ENCODE measurements at regions not wholly inside any gene's neighbourhood (a gene's known extent, or its start where the extent isn't known, plus 50 kb on each side); places are given as distances from the start of the nearest gene placed in this dataset.

DNA sequence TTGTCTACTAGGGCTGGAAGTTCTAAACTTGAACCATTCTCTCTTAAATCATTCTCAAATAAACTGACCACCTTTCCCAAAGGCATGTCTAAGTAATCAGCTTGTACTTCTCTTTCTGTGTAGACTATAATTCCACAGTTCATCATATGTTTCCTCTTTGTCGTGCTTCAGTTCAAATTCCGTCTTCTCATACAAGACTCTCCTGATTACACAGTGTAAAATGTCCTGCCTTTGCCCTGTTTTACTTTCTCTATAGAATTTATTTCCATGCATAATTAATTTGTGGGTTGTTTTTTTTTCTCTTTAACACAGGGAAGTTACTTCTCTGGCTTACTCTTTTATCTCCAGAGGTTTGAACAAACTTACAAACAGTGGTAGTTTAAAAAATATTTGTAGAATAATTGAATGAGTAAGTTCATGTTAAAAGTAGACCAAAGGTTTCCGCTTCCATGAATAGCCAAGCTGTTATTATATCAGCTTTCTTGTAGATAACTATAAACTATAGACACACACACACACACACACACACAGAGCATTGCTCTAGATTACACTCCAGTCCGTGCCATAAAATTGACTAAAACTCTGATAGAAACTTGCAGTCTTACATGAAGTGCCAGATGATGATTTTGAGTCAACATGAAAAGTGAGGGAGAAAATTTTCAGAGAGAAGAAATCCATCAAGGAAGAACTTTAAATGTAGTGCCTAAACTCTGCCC, 119.0 kb downstream of the SUCNR1 start:
- DNase-seq (ENCODE audit: low read depth in 2 of 2), result no peak

DNA sequence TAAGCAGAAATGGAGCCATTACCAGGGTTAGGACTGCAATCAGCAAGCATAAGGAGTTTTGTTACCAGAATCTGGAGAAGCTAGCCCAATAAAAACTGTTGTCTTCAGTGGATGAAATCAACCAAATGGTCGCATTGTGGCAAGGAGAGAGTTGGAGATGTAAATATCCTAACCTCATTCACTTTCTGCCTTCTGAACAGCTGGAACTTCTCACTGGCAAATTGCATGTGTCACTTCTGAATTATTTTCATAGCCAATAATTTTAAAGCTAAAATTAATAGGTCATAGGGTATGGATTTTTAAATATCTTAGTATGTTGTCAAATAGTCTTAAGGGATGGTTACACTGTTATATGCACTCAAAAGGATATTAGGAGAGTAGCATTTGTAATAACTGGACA, 121.6 kb downstream of the SUCNR1 start:
- no peak for DNase-seq (ENCODE audit: low read depth in 2 of 2)

DNA sequence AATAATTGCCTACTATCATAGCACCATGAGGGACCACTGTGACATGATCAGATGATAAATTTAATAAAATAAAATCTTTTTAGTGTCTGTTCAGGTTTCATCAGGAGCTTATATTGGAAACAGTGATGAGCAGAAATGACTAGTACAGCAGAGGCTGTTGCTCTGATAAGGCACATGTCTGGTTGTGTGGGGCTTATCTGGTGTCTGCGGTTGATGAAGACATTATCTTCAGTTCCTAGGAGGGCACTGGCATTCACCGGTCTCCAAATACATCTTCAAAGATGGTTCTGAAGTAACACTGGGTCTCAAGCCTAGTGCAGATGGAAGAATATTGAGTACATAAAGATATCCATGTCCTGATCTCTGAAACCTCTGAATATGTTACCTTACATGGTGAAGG, 125.3 kb downstream of the SUCNR1 start:
- DNase-seq (ENCODE audit: low read depth in 2 of 2), result no peak

DNA sequence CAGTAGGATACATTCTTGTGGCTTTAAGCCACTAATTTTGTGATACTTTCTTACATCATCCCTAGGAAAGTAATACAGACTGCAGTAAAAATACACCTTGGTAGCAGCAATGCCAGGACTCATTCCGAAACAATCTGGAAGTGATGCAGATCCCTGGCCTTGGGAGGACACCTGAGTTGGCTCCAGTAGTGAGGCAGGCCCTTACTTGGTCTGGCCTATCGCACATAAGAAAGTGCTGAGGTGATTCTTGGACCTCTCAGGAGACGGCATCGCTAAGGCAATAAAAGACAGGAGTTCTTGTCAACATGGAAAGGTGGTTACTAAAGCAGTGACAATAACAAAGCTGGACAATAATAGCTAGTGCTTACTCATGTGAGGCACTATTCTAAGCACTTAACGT, 126.5 kb downstream of the SUCNR1 start:
- no peak for DNase-seq (ENCODE audit: low read depth in 2 of 2)

DNA sequence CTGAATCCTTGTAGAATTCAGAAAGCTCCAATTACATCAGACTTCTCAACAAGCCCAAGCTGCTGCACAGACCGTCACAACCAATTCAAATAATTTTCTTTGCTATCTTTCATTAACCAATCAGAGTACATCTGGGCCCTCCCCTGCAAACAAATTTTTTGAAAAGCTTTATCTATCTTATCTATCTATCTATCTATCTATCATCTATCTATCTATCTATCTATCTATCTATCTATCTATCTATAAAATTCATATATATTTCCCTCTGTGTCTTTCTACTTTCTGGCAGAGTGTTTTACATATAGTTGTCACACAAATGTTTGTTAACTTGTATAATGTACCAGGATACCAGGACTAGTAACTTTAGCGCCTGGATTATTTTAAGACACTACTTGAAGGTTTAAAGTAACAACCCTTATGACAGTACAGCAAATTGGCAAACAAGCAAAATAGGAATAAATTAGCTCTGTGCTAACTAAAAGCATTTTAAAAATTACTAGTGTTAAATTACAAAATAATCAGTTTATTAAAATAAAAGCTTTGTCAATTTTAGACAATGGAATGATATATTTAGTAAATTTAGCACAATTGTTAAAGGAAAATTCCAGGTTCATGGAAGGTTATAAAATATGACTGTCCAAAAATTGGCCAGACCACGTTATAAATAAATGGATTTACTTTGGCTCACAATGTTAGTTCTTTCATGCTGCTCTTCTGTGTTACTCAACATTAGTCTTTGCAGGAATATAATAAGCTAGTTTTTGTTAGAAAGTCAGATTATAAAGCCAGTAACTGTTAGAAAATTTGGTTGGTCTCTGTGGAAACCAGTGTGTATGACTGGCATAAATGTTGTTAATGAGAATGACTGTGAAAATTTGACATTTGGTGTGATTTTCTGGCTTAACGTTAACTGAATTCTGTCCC, 138.6 kb downstream of the SUCNR1 start:
- no peak for DNase-seq (ENCODE audit: low read depth in 2 of 2)

DNA sequence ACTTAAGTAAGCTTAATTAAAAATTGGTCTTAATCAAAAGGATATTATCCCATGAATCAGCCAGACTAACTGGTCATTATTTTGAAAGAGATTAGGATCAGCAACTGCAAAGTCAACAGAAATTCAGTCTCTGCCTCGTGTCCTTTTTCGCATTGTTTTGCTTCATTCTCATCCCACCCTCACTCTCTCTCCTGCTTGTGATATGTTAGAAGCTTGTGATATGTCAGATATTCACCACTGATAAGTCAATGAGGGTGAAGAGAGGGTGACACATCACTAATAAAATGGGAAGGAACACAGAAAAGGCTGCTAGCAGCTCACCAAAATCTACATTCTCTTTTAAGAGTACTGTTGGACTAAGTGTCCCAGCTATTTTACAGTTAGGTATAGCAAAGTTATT, 146.1 kb downstream of the SUCNR1 start:
- DNase-seq (ENCODE audit: low read depth in 2 of 2), result no peak

DNA sequence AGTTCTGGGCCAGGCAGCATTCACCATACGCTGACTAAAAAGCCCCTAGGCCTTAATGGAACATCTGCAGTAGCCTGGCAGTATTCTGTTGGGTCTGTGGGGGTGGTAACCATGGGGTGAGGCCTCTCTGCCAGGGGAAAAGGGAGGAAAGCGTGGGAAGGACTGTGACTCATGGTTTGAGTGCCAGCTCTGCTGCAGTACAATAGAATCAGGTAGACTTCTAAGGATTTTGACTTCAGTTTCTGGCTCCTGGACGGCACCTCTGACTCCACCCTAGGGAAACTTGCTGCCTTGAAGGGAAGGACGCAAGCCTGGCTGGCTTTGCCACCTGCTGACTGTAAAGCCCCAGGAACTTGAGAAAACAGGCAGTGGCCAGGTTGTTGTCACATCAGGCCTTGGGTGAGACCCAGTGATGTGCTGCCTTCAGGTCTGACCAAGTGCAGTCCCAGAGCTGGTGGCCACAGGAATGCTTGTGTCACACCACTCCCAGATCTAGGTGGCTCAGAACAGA, 148.6 kb downstream of the SUCNR1 start:
- no peak for DNase-seq (ENCODE audit: low read depth in 2 of 2)

DNA sequence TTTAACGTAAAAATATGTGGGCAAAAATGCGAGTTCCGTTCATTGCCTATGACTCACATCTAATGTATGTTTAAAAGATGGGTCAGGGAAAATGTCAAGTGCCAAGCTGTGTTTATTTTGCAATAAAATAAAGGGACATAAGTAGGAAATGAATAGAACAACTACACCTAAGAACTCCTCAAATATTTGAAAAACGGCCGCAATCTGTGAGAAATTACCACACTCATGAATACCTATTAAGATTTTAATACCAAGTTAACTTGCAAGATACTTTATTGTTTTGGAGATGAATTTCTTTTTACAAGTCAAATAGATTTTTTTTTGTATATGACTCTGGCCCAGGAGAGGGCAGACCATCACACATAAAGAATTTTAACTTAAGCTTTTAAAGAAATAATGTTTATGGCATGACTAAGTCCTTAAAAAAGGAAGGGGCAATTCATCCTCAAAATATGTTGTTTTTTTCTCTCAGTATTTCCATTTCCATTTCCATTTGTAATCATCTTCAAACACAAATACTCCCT, 152.7 kb downstream of the SUCNR1 start:
- peak; percentile 58 to 60 for DNase-seq (ENCODE audit: low read depth in 2 of 2)

DNA sequence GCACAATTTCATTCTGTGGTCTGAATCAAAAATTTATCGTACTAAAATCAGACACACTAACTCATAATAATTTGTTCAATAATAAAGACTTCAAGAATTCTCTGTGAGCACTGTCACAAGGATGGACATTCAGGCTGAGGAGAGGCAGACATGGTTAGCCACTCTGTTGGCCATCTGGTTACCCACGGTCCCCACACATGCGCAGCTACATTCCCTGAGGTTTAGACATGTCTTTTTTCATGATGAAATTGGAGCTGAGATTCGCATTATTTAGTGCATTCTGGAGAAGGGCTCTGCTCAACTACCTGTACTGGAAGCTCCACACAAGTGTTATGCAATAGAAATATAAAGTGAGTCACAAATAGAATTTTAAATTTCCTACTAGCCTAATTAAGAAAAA, 156.9 kb downstream of the SUCNR1 start:
- no peak for DNase-seq (ENCODE audit: low read depth in 2 of 2)

DNA sequence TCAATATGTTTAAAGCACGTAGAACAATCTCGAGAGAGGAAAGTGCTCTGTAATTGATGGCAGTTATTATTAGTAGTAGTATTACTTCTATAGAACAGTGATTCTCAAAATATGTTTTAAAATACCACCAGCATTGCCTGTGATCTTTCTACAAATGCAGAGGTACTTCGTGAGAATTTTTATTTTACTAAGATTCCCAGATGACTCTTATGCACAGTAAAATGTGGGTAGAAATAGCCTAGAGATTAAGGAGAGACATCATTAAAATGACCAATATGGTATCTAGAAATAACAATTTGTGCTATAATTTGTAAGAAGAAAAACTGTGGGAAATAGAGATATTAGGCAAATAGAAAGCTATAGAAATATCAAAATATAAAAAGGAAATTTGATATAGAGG, 157.9 kb downstream of the SUCNR1 start:
- DNase-seq (ENCODE audit: low read depth in 2 of 2), result no peak

DNA sequence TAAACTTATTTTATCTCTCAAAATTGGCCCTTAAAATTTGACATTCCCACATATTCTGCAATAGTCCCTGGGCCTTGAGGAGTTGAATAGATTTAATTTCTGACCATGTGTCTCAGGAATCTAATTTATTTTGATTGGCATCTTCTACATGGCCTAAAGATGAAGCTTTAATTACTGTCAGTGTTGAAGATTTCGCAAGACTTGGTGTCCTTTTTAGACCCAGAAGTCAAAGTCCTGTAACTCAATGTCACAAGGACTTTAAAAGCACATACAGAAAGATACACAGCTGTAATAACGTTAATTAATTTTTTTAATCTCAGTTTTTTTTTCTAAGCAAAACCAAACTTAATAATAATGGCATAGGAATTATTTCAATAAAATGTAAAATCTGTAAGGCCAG, 163.9 kb downstream of the SUCNR1 start:
- no peak for DNase-seq (ENCODE audit: low read depth in 2 of 2)

DNA sequence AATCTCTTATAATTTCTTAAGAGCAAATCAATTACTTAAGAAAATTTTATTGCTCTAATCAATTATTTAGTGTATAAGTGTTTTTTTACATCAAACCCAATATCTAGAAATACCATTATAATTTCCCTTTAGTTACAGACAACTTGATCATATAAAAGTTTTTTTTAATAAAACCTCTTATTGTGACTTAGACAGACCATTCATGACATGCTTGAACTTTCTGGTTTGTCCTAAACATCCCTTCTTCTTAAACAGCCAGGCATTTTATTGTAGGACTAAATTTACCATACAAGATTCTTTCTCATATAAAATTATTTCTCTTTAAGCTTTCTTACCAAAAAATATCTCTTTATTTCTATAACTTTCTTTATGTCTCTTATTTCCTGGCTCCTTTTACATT, 164.5 kb downstream of the SUCNR1 start:
- DNase-seq (ENCODE audit: low read depth in 2 of 2), result no peak

DNA sequence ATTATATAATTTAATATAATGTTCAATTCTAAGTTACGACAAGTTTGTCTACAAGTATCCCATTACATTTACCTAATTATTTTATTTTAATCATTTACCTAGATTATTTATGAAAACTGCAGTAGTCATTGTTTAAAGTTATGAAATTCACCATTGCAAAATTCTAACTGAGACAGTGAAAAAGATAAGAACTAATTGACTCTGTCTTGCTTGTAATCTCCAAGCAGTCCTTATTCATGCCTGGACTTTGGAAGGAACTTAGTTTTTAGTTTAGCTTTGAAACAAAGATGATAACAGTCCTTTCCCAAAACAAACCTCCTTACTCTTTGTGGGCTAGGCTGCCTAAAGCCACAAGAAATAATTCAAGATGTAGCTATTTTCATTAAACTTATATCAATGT, 165.0 kb downstream of the SUCNR1 start:
- DNase-seq (ENCODE audit: low read depth in 2 of 2), result no peak

DNA sequence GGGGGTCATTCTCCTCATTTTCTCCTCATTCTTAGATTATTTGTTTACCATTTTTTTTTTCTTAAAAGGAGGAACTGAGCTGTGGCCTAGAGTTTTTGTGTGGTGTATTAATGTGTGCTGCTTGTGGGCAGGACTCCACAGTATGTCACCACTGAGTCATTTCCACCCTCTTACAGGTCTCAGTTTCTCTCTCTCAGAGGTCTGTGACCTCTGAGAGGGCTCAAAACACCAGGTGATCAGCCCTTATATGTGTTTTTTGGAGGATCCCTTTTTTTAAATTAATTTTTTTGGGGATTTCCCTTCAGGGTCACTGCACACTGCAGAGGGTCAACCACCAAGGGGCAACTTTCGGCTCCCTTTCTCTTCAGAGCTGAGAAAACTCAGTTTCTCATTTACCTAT, 166.4 kb downstream of the SUCNR1 start:
- no peak for DNase-seq (ENCODE audit: low read depth in 2 of 2)

DNA sequence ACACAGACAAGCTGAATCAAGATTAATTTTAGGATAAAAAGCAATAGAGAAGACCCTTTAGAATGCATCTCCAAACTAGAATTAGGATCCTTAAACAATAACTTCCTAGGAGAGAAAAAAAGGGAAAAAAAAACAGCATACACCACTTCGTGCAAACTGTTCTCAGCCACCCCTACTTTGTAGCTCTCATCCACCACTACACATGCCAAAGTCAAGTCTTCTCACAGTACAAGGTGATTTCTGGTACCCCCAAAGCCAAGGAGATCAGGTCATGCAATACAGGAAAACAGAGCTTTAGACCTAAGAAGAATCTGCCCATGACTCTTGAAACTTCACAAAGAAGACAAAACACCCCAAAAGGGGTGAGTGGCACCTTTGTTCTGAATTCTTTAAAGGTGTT, 166.9 kb downstream of the SUCNR1 start:
- DNase-seq (ENCODE audit: low read depth in 2 of 2), result no peak

DNA sequence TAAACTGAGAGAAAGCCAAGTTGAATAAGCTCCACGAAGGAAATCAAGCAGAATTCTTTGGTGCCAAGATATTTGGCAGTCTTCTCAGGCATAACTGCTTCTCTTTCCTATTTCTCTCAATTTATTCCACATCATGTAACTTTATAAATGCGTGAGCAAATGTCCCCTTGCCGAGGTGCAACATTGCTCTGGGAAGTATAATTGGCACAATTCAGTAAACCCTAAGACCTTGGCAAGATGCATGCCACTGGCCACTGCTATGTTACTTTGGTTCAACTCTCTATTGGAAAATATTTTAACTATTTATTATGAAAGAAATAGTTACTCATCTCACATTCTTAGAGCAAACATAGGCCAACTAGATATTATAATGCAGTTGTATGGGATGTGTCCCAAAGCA, 170.2 kb downstream of the SUCNR1 start:
- DNase-seq (ENCODE audit: low read depth in 2 of 2), result no peak

DNA sequence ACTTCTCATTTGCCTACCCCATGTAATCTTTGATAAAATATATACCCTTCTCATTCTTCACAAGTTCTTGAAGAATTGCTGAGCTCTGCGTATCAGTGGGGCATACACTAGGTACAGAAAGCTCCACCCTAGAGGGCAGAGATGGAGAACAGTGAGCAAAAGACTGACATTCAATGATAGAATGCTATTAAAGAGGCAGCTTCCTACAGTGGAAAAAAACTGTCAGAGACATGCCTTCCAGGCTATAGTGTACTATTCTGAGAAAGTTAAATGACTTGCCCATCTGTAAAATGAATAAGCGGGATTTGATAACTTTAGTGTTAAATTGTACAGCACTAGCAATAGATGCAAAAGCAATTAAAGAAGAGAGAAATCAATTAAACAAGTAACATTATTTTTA, 172.8 kb downstream of the SUCNR1 start:
- DNase-seq (ENCODE audit: low read depth in 2 of 2), result no peak

DNA sequence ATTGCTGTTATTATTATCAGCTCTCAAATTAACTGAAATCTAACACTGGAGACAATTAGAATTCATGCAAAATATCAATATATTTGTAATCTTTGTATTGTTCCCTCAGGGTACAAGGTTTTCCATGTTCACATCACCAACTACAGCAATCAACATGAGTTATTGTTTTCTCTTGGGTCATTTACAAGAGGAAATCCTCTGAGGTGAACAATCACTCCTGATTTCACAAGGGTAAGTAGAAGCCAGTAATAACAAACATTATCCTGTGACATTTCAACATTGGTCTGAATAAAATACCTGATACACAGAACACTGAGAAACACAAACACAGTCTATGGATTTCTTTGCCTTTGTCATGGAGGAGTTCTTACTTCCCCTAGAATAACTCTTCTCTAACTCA, 174.0 kb downstream of the SUCNR1 start:
- no peak for DNase-seq (ENCODE audit: low read depth in 2 of 2)

DNA sequence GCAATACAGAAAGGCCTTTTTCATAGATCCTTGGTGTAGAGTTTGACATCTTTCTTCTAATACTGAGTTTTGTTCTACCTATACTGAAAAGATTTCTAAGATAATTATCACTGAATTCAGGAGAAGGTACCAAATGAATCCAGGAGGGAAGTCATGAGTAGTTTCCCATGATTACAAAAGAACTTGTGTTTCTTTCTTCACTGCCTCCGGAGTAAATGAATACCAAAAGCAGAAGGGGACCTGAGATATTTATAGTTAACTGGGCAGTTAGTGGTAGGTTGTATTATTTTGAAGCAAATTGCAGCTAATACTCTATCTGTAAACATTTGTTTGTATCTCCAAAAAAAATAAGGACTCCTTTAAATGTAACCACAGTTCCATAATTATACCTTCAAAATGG, 175.4 kb downstream of the SUCNR1 start:
- DNase-seq (ENCODE audit: low read depth in 2 of 2), result no peak

DNA sequence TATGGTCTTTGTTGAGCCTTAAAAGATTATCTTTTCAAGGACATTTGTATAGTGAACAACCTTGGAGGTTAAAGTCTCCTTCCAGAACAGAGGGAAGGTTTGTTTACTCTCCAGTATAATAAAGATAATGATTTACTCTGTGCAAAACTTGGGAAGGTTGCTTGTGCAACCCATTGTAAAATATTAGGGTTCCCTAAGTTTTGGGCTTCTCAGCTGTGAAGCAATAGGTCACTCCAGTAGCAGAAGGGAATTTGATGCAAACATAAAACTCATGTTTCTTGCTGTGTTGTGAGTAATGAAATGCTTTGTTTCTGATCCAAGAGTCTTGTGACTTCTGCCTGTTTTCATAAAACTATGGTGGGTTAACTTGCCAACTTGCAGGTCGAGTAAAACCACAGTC, 177.5 kb downstream of the SUCNR1 start:
- no peak for DNase-seq (ENCODE audit: low read depth in 2 of 2)

DNA sequence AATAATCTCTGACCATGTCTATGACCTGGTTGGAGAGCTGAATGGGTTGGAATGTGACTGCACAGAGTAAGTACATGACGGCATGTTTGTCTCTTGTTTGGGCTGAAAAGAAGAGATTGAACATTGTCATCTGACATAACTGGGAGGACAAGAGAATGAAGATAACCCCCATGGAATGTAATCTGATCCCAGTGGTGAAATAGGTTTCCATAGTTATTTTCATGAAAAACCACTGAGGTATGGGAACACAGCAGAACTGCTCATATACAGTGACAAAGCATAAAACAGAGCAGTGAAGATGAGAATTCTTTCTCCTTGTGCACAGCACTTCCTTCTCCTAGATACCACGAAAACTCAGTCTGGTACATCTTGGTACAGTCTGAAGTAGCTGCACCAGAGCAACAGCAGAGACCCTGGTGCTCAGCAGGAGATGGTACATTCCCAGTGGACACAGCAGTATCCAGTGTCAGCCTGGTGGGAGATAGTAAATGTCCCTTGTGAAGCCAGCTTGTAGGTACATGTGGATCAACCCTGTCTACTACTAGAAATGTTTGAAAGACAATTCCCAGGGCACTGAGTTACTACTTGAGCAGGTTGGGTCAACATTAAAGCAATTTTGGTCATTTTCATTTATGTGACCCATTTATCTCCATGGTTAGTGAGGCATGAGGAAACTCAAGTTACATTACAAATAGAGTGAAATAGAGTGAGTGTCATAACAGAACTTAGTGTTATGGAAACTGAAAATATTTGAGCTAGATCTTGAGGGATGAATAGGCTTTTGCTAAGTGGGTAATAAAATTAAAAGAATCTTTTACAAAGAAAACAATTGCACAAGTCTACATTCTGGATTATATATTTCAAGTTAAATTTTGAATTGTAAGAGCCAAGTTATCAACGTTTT, 178.3 kb downstream of the SUCNR1 start:
- peak in 1 of 2 experiments; percentile 14 for DNase-seq (ENCODE audit: low read depth in 2 of 2)

DNA sequence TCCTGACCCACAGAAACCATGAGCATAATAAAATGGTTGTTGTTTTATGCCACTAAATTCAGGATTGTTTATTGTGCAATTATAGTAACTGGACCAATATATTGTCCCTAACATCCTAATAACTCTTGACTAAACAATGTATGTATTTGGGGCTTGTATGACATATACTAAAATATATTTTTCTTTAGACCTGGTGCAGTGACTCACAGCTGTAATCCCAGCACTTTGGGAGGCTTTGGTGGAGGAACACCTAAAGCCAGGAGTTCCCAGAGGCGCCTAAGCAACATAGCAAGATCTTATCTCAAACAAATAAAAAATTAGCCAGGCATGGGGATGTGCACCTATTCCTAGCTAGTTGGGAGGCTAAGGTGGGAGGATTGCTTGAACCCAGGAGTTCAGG, 180.4 kb downstream of the SUCNR1 start:
- no peak for DNase-seq (ENCODE audit: low read depth in 2 of 2)

Measured in fibroblast of skin of left quadriceps (primary cell).